ENCODE measurements at regions not wholly inside any gene's neighbourhood (a gene's known extent, or its start where the extent isn't known, plus 50 kb on each side); places are given as distances from the start of the nearest gene placed in this dataset.
"Not testable (repeated sequence)": the region's sequence is repeated elsewhere in the genome, so short reads cannot be mapped to it uniquely, and the experiment has no call there.

- Mint-ChIP-seq H3K27ac (no peak overlapping the region), H3K4me3 (no peak overlapping the region), H3K9me3 (peaks cover 3% of the 10 kb centered on the region), H3K27me3 (no peaks in the 10 kb centered on the region), H3K36me3 (peaks cover 19% of the 10 kb centered on the region), H3K4me1 (ENCODE audit: low read depth) (no peaks in the 10 kb centered on the region)
- intact Hi-C loops (cut with micrococcal nuclease): no loop called here
- ChIA-PET CTCF (no interaction called here), POLR2A (no interaction called here)
- no peak for DNase-seq
Measured at GRCh38 chrX:74107666-74108065, 196.3 kb upstream of the ZCCHC13 start.

- peaks cover 13% of the 10 kb centered on the region for H3K36me3 Mint-ChIP-seq
- no peaks in the 10 kb centered on the region for H3K27me3 Mint-ChIP-seq
- H3K4me1 Mint-ChIP-seq (ENCODE audit: low read depth): no peaks in the 10 kb centered on the region
- DNase-seq: no peak
- no peak overlapping the region for H3K27ac Mint-ChIP-seq
- no peak overlapping the region for H3K4me3 Mint-ChIP-seq
- intact Hi-C loops (cut with micrococcal nuclease): no loop called here
- POLR2A ChIA-PET: no interaction called here
- peaks cover 3% of the 10 kb centered on the region for H3K9me3 Mint-ChIP-seq
- CTCF ChIA-PET: no interaction called here
Measured at GRCh38 chrX:74104356-74105015, 199.5 kb upstream of the ZCCHC13 start.

- H3K4me1 Mint-ChIP-seq (ENCODE audit: low read depth); H3K27ac Mint-ChIP-seq; DNase-seq; POLR2A ChIA-PET; H3K27me3 Mint-ChIP-seq; H3K36me3 Mint-ChIP-seq; intact Hi-C loops (cut with micrococcal nuclease); H3K4me3 Mint-ChIP-seq; H3K9me3 Mint-ChIP-seq: not testable (repeated sequence)
- CTCF ChIA-PET: interaction anchor here (0.7 kb wide), 1 partner anchor 45 kb away, joined by 3 read pairs; no protein-coding TSS in a partner anchor
Measured at GRCh38 chrX:74098407-74098806, 205.6 kb upstream of the ZCCHC13 start.

- intact Hi-C loops (cut with micrococcal nuclease): no loop called here
- CTCF ChIA-PET: no interaction called here
- Mint-ChIP-seq H3K36me3 (peaks cover 9% of the 10 kb centered on the region), H3K27me3 (no peaks in the 10 kb centered on the region), H3K27ac (no peak overlapping the region), H3K4me3 (no peak overlapping the region), H3K9me3 (peaks cover 18% of the 10 kb centered on the region), H3K4me1 (ENCODE audit: low read depth) (no peaks in the 10 kb centered on the region)
- POLR2A ChIA-PET: no interaction called here
- no peak for DNase-seq
Measured at GRCh38 chrX:74090049-74090448, 213.9 kb upstream of the ZCCHC13 start.

- H3K27ac Mint-ChIP-seq: no peak overlapping the region
- no peak overlapping the region for H3K4me3 Mint-ChIP-seq
- H3K27me3 Mint-ChIP-seq: no peaks in the 10 kb centered on the region
- CTCF ChIA-PET: no interaction called here
- no peaks in the 10 kb centered on the region for H3K4me1 Mint-ChIP-seq (ENCODE audit: low read depth)
- POLR2A ChIA-PET: no interaction called here
- peaks cover 16% of the 10 kb centered on the region for H3K9me3 Mint-ChIP-seq
- DNase-seq: no peak
- H3K36me3 Mint-ChIP-seq: peaks cover 14% of the 10 kb centered on the region
- intact Hi-C loops (cut with micrococcal nuclease): no loop called here
Measured at GRCh38 chrX:74085642-74086236, 218.2 kb upstream of the ZCCHC13 start.

- POLR2A ChIA-PET: no interaction called here
- Mint-ChIP-seq H3K4me1 (ENCODE audit: low read depth) (no peaks in the 10 kb centered on the region), H3K4me3 (no peak overlapping the region), H3K9me3 (peaks cover 23% of the 10 kb centered on the region), H3K36me3 (peaks cover 10% of the 10 kb centered on the region), H3K27ac (no peak overlapping the region), H3K27me3 (no peaks in the 10 kb centered on the region)
- DNase-seq: no peak
- intact Hi-C loops (cut with micrococcal nuclease): no loop called here
- CTCF ChIA-PET: no interaction called here
Measured at GRCh38 chrX:74080165-74080564, 223.8 kb upstream of the ZCCHC13 start.

- H3K9me3 Mint-ChIP-seq: peaks cover 24% of the 10 kb centered on the region
- H3K27ac Mint-ChIP-seq: no peak overlapping the region
- intact Hi-C loops (cut with micrococcal nuclease): no loop called here
- peaks cover 2% of the 10 kb centered on the region for H3K4me1 Mint-ChIP-seq (ENCODE audit: low read depth)
- no peaks in the 10 kb centered on the region for H3K36me3 Mint-ChIP-seq
- CTCF ChIA-PET: no interaction called here
- POLR2A ChIA-PET: no interaction called here
- DNase-seq: no peak
- no peak overlapping the region for H3K4me3 Mint-ChIP-seq
- no peaks in the 10 kb centered on the region for H3K27me3 Mint-ChIP-seq
Measured at GRCh38 chrX:74065831-74066390, 213.4 kb upstream of the XIST start.

- no peak overlapping the region for H3K27ac Mint-ChIP-seq
Measured at GRCh38 chrX:74063426-74064155, 211.1 kb upstream of the XIST start.

GRCh38 chrX:74061879-74062278 is 209.4 kb upstream of the XIST start:
- ChIA-PET POLR2A (no interaction called here), CTCF (no interaction called here)
- H3K9me3 Mint-ChIP-seq: no peaks in the 10 kb centered on the region
- H3K4me1 Mint-ChIP-seq (ENCODE audit: low read depth): peaks cover 2% of the 10 kb centered on the region
- DNase-seq: no peak
- H3K27ac Mint-ChIP-seq: no peak overlapping the region
- H3K27me3 Mint-ChIP-seq: no peaks in the 10 kb centered on the region
- H3K4me3 Mint-ChIP-seq: no peak overlapping the region
- intact Hi-C loops (cut with micrococcal nuclease): no loop called here
- no peaks in the 10 kb centered on the region for H3K36me3 Mint-ChIP-seq

More at GRCh38 chrX:74063426-74064155, 211.1 kb upstream of the XIST start:
- no peaks in the 10 kb centered on the region for H3K27me3 Mint-ChIP-seq
- H3K4me1 Mint-ChIP-seq (ENCODE audit: low read depth): peaks cover 2% of the 10 kb centered on the region
- ChIA-PET POLR2A (no interaction called here), CTCF (no interaction called here)
- intact Hi-C loops (cut with micrococcal nuclease): no loop called here
- peaks cover 12% of the 10 kb centered on the region for H3K9me3 Mint-ChIP-seq
- H3K36me3 Mint-ChIP-seq: no peaks in the 10 kb centered on the region
- H3K4me3 Mint-ChIP-seq: no peak overlapping the region
- DNase-seq: no peak

GRCh38 chrX:74049126-74049525 is 196.6 kb upstream of the XIST start:
- Mint-ChIP-seq H3K27ac (no peak overlapping the region), H3K4me1 (ENCODE audit: low read depth) (no peaks in the 10 kb centered on the region), H3K36me3 (peaks cover 2% of the 10 kb centered on the region), H3K4me3 (no peak overlapping the region), H3K9me3 (peaks cover 6% of the 10 kb centered on the region), H3K27me3 (no peaks in the 10 kb centered on the region)
- ChIA-PET CTCF (interaction anchor here (0.6 kb wide), 1 partner anchor 298 kb away, joined by 3 read pairs; no protein-coding TSS in a partner anchor), POLR2A (no interaction called here)
- DNase-seq: no peak
- intact Hi-C loops (cut with micrococcal nuclease): no loop called here

GRCh38 chrX:74034066-74034465 is 181.6 kb upstream of the XIST start:
- H3K27me3 Mint-ChIP-seq; H3K4me3 Mint-ChIP-seq; CTCF ChIA-PET; intact Hi-C loops (cut with micrococcal nuclease); H3K36me3 Mint-ChIP-seq; H3K4me1 Mint-ChIP-seq (ENCODE audit: low read depth); POLR2A ChIA-PET; DNase-seq; H3K27ac Mint-ChIP-seq: not testable (repeated sequence)
- peaks cover 20% of the 10 kb centered on the region for H3K9me3 Mint-ChIP-seq

GRCh38 chrX:74031527-74031926 is 179.0 kb upstream of the XIST start:
- H3K9me3 Mint-ChIP-seq; intact Hi-C loops (cut with micrococcal nuclease); H3K27ac Mint-ChIP-seq; H3K36me3 Mint-ChIP-seq; H3K4me3 Mint-ChIP-seq; DNase-seq; H3K27me3 Mint-ChIP-seq; H3K4me1 Mint-ChIP-seq (ENCODE audit: low read depth); POLR2A ChIA-PET; CTCF ChIA-PET: not testable (repeated sequence)

- CTCF ChIA-PET, H3K4me3 Mint-ChIP-seq, H3K36me3 Mint-ChIP-seq: not testable (repeated sequence)
Measured at GRCh38 chrX:74030766-74031165, 178.3 kb upstream of the XIST start.

More at GRCh38 chrX:74030766-74031165, 178.3 kb upstream of the XIST start:
- H3K4me1 Mint-ChIP-seq (ENCODE audit: low read depth); DNase-seq; POLR2A ChIA-PET; H3K9me3 Mint-ChIP-seq; H3K27me3 Mint-ChIP-seq; intact Hi-C loops (cut with micrococcal nuclease); H3K27ac Mint-ChIP-seq: not testable (repeated sequence)
